ENCODE measurements at regions not wholly inside any gene's neighbourhood (a gene's known extent, or its start where the extent isn't known, plus 50 kb on each side); places are given as distances from the start of the nearest gene placed in this dataset.

DNA sequence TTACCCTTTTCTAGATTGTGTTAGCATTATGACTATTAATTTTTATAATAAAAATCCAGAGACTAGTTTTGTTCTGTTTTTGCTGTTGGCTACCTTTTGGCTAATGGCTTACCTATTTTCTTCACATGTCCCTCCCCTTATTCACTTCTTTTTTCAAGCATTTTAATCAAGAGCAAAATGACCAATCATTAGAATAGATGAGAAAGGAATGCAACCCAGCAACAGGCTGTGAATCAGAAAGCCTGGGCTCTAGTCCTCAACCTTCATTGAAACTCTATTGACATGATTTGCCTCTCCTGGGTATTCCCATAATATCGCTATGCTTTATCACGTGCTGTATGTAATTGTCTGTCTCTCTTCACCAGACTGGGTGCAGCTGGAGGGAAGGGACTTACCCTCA lies 370.1 kb downstream of the IRS1 start:
- DNase-seq (ENCODE audit: low read depth): no peak

DNA sequence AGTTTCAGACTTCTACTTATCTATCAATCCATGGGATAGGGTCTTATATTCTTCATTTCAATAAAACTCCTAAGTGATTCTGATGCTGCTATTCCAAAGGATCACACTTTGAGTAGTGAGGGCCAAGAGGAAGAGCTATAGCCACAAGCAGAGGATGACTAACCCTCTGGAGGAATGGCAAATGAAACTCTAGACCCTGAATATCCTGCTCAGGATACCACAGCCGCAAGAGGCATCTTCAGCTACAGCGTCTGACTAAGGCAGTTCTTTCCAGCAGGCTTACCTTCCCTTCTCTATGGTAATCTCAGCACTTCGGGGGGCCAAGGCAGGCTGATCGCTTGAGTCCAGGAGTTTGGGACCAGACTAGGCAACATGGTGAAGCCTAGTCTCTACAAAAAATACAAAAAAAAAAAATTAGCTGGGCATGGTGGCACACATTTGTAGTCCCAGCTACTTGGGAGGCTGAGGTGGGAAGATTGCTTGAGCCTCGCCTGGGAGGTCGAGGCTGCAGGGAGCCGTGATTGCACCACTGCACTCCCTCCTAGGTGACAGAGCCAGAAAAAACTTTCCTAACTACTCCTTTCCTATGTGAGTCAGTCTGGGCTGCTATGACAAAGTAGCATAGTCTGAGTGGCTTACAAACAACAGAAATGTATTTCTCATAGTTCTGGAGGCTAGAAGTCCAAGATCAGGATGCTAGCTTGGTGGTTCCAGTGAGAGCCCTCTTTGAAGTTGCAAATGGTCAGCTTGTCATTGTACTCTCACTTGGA lies 371.9 kb downstream of the IRS1 start:
- peak; percentile 85 for DNase-seq (ENCODE audit: low read depth)

DNA sequence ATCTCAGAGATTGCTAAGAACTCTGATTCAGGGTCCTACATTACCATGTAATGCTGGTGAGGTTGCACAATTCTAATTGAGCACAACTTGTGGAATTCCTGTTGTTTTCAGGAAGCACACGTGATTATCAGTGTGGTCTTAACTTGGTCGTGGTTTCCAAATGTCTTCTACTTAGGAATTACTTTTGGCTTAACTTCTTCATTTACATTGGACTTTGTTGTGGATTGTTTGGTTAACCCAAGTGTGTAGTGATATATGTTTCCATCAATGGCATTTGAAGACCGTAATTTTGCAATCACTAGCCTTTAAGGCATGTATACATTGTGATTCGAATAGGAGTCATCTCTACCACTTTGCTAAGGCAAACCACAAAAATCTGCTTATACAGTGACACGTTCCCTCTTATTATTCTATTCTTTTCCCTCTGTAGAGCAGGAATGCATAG lies 373.3 kb downstream of the IRS1 start:
- DNase-seq (ENCODE audit: low read depth): peak; percentile 60

DNA sequence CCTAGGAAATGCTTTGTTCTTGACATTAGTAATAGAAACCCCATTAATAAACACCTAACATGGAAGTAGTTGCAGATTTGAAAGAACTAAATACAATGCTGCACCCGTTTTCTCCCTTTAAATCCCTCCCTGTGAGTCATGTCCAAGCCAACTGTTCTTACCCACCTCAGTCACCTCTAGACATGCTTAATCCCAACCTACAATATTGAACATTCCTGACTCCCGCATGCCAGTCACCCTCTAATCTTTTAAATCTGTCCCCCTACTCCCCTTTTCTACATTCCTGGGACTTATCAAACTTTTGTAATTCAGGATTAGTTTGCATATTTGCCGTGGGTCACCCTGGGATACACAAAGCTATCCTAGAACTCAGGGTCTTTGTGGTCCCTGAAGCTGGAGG lies 374.6 kb downstream of the IRS1 start:
- DNase-seq (ENCODE audit: low read depth): no peak

DNA sequence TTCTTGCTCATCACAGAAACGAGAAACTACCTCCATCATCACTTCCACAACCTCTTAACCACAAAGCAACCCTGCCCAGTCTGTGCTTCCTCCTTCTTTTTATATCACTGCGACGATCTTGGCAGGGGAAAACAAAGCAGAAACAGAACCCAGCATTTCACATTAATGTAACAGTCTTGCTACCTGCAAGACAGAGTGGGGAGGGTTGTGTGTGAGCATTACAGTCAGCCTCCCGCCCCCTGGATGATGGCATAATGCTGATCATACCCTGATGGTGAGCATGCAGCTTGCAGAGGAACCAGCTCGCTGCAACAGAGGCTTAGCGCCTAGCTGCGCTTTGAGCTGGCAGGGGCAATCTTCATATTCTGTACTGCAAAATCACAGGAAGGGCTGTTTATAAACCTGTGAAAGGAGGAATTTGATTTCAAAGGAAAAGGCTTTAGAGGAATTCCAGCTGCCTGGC lies 376.1 kb downstream of the IRS1 start:
- DNase-seq (ENCODE audit: low read depth): no peak

DNA sequence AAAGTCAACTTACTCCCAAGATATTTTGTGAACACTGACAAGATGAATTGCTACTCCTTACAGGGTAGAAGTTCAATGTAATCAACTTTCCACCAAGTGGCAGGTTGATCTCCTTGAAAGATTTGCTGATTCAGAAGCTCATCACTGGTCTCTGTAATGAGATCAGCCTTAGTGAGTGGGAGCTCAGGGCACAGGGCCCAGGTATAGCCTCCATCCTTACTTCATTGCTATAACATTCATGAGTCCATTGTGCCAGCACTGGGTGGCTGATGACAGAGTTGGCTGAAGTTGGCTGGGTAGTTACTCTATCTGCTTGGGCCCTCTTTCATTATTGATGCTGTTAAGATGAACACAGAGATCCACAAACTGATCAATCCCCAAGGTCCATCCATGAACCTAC lies 379.0 kb downstream of the IRS1 start:
- no peak for DNase-seq (ENCODE audit: low read depth)

DNA sequence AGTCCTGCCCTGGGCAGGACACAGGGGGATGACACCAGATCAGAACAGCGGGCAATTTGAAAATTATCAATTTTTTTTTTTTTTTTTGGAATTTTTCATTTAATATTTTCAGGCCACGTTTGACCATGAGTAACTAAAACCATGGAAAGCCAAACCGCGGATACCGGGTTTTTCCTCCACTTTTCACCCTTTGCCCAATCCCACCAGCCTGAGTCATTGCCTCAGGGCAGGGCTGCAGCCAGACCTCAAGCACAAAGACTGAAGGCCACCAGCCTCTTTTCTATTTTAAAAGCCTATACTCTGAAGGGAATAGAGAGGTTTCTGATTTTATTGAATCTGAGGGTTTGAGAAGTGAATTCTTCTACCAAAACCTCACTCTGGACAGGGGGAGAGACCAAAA lies 381.1 kb downstream of the IRS1 start:
- peak; percentile 67 for DNase-seq (ENCODE audit: low read depth)

DNA sequence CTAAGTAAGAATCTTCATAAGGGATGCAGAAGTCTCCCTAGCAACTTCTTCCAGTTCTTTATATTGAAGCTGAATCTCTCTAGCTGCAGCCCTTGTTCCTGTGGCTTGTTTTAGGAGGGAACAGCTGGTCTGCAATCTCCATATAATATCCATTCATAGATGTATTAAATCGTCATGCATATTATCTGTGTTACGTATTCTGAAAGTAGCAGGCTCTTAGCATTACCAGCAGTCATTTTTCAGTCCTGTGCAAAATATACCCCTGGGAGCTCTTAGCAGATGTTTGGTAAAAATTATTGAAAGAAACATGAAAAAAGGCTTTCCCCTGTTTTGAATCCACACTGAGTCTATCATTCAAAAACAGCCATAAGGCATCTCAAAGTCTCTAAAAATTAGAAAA lies 385.3 kb downstream of the IRS1 start:
- DNase-seq (ENCODE audit: low read depth): no peak

DNA sequence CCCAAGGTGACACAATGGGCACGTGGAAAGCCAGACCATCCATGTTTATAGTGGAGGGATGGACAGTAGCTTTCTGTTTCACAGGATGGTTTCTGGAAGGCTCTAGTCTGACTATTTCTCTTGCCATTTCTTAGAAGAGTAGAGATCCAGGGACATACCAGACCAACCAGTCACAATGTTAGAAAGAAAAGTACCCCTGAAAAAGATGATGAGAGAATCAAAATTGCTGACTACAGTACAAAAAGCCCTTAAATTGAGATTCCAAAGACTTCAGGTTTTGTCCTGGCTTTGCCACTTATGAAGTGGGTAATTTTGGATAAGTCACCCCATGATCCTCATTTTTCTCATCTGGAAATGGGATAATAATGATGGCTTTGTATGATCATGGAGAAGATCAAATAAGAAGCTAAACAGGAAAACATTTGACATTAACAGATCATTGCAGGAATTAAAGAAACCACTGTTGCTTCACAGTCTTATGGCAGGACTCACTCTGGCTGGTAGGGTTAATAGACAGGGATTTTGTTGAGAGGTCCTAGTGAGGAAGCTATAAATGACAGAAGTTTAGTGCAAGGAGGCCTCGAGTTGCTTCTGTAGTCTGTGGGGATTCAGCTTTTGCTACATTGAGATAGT lies 386.0 kb downstream of the IRS1 start:
- no peak for DNase-seq (ENCODE audit: low read depth)

DNA sequence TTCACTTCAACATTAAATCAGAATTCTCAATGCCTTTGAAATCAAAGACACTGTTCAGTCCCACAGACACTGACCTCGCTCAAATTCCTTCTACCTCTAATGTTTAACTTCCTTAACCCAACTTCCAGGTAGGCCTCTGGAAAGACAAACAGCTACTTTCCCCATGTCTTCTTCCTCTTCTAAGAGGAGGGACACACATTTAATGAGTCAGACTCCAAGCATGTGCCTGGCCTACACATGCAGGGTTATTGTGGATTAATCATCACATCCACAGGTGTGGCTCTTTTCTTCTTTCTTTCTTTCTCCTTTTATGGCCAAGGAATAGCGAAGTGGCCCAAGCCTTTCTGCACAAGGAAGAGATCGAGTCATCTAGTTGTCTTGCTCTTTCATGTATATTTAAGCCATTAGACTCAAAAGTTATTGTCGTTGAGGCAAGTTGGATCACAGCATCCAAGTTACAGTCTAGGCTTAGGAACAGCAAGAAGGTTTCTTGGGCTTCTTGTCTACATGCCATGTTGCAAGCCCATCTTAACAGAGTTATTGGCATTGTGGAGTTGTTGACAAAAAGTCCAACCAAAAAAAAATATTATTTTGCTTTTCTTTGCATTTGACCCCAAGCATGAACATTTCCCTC lies 387.8 kb downstream of the IRS1 start:
- DNase-seq (ENCODE audit: low read depth): no peak

DNA sequence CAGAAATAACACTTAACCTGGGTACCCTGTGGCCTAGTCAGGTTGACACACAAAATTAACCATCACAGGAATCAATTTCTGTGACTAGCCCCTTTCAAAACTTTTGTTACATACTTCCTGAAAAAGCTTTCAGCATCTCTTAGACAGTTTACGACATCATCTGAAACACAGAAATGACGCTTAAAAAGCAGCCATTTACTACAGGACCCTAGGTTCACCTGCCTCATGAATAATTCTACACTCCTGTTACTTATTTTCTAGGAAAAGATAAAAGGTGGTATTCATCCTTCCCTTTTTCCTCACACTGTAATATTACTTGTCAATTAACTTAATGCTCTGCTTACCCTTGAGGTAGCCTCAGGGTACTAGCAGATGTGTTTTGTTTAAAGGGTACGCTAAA lies 388.4 kb downstream of the IRS1 start:
- no peak for DNase-seq (ENCODE audit: low read depth)

DNA sequence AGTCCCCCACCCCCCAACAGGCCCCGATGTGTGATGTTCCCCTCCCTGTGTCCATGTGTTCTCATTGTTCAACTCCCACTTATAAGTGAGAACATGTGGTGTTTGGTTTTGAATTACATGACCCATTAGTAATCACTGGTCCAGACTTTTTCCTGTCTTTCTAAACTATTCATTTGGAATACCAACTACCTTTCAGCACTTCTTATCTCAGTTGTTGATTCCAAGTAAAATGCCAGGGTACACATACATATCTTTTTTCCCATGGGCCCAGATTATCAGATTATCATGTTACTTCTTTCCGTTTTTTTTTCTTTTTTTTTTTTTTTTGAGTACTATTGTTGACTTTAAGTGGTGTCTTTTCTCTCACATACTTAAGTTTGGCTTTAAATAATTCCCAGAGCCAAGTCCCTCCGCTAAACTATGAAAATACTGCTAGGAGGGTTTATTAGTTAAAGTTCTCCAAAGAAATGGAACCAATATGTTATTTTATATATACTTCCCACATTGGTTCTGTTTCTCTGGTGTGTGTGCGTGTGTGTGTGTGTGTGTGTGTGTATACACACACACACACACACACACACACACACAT lies 389.3 kb downstream of the IRS1 start:
- no peak for DNase-seq (ENCODE audit: low read depth)

DNA sequence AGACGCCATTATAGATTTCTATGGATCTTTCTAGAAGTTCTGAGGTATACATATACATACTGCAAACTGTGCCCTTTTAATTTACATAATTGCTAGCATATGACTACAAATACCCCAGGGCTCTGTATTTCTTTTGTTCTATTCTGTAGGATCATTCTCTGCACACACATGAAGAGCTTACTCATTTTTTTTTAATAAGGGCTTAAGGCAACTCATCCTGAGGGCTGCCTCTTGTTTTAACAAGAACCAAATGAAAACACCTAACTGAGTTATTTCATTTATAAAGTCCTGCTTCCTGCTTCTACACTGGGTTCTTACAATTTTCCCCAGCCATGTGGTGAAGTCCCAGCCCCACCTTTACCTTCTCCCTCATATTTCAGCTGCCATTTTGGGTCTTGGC lies 390.5 kb downstream of the IRS1 start:
- DNase-seq (ENCODE audit: low read depth): no peak

DNA sequence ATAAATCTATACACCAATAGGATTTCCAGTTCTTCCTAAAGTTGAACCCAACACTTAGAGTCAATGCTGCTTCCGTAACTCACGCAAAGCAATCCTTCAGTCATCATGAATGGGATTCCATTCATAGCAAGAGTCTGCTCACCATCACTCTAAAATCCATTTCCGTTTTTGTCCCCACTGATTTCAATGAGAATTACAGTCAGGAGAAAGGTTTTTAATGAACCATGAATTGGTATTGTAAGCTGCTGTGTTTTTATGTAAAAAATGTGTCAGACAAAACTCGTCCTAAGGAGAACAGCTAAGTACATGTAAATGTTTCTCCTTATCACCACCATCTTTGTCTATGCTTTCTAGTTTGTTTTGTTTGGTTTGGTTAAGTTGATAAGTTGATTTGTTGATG lies 391.5 kb downstream of the IRS1 start:
- DNase-seq (ENCODE audit: low read depth): no peak

DNA sequence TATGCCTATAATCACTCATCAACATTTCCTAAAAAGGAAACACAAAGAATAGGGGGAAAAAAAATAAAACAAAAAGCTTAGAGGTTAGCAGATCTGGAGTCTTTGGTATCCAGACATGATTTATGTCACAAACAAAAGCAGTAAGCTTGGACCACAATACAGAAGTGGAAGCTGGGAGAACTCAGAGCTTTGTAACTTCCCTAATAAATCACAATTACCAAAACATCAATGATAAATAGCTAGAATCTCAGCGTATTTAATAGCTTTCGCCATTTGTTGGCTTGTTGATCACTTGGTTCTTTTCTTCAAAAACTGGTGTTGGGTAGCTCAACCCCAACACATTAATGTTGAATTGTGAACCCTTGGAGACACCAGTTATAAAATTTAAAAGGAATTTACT lies 392.5 kb downstream of the IRS1 start:
- DNase-seq (ENCODE audit: low read depth): no peak

DNA sequence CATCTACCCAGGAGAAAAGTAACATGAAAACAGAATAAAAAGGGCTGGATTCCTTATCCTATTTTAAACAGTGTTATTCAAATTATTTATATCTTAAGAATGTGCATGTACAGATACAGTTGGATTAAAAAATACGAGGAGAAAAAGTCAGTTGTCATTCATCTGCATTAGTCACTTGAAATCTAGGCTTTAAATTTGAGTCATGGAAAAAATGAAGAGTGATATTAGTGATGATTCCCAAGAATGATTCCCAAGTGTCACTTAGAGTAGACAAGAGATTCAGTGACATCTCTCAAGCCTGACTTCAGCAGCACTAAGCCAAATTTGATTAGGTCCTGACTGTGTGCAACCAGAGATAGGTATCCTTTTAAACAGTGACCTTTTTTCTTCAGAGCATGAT lies 394.2 kb downstream of the IRS1 start:
- no peak for DNase-seq (ENCODE audit: low read depth)

DNA sequence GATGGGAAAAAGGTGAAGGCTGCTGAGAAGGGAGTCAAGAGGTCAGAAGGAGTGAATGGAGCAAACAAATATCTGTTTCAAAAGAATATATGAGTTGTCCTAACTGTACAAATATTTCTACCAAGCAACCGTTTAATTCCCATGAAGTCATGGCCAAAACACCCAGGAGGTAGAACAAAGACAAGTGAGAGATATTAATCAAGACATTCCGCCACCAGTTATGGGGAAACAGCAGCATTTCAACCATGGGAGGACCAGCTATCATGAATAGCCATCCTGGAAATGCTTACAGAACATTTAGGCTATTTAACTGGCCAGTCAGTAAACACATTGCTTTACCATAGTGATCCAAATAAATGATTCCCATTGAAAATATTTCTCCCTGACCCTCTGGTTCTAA lies 396.3 kb downstream of the IRS1 start:
- DNase-seq (ENCODE audit: low read depth): no peak

DNA sequence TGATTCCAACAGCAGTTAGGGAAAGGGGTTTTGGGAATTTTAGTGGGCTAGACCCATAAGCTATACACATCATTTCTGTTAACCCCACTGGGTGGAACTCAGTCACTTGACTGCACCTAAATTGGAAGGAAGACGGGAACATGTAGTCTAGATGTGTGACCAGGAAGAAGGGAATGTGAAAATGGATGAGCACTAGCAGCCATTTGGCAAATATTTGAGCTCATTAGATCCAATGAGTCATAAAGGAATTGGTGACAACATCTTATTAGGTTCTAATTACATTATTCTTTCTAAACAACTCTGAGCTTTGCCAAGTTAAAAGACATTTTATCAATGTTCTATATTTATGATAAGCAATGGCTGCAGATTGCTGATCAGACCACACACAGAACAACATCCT lies 400.6 kb downstream of the IRS1 start:
- no peak for DNase-seq (ENCODE audit: low read depth)

DNA sequence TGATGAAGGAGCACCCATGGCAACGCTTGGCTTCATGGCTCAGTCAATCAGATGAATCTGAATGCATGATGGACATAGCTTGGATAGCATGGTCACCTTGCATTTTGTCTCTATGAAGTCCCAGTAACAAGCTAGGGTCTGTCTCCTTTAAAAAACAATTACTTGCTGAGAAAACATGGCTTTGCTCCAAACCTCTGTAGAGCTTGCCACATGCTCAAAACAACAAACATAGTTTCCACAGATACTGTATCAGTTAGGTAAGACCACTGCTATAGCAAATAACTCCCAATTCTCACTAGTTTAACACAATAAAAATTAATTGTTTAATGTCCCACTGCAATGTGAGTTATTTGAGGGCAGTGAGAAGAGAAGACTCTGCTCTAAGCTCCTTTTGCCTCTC lies 401.0 kb downstream of the IRS1 start:
- DNase-seq (ENCODE audit: low read depth): no peak

DNA sequence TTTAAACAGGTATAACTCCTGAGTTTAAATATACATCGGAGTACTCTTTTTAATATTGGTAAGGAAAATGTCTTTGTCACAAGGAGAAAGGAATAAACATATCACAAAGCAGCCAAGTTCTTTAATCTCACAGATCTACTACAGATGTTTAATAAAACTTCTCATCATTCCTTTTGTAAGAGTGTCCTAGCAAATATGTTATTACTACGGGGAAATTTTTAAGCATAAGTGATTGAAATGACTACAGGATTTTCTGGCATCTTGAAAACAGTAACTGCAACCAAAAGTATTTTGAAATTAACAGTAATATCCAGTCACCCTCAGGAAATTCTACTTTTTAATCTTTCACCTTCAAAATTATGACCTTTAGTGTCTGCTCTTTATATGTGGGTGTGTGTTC lies 403.1 kb downstream of the IRS1 start:
- DNase-seq (ENCODE audit: low read depth): no peak

DNA sequence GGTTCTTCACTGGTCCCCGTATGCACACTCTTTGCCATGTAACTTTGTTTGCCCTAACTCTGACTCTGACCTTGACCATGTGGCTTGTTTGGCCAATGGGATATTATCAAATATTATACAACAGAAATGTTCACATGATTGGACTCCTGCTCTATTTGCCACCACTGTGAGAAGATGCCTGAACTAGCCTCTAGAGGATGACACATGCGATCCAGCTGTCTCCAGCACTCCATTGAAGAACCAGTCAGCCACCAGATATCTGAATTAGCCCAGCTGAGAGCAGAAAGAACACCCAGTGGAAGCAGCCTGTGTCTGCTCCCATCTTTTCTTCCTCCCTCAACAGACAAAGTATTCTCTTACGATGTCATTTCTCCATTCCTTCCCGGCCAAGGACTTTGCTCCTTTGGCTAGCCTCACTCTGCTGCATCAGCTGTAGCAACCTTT lies 412.1 kb downstream of the IRS1 start:
- DNase-seq (ENCODE audit: low read depth): no peak

DNA sequence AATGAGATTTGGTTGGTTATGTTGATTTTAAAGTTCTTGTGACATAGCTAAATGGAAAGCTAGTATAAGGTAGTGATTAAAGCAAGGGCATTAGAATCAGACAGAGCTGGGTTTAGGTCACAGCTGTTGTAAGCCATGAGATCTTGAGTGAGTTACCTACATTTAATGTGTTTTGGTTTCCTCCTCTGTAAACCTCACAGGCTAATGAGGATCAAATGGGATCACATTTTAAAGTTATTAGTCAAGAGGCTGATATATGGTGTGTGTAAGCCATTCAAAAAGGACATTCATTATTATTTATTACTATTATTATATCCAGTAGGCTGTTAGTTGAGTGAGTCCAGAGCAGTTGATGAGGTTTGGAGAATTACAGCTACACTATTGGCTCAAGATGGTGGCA lies 416.2 kb downstream of the IRS1 start:
- no peak for DNase-seq (ENCODE audit: low read depth)

DNA sequence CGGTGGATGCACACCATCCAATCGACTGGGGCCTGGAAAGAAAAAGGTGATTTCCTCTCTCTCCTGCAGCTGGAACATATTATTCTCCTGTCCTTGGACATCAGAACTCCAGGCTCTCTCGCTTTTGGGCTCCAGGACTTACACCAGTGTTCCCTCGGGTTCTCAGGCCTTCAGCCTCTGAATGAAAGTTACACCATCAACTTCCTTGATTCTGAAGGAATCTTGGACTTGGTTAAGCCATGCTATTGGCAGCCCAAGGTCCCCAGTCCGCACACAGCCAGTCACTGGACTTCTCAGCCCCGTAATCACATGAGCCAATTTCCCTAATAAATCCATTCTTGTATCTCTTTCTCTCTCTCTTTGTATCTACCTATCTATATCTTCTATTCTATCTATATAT lies 418.9 kb downstream of the IRS1 start:
- DNase-seq (ENCODE audit: low read depth): no peak

Data from stromal cell of bone marrow (primary cell).